ENCODE measurements at regions not wholly inside any gene's neighbourhood (a gene's known extent, or its start where the extent isn't known, plus 50 kb on each side); places are given as distances from the start of the nearest gene placed in this dataset.

- Histone ChIP-seq H3K36me3 (ENCODE audit: insufficient read depth, low read length) (no peaks in the 10 kb centered on the region), H2AFZ (ENCODE audit: low read depth, low read length) (no peak overlapping the region), H3K79me2 (ENCODE audit: insufficient read depth, low read length) (no peaks in the 10 kb centered on the region), H3K4me2 (ENCODE audit: insufficient read depth, low read length) (no peak overlapping the region), H3K27me3 (ENCODE audit: insufficient read depth, low read length, poor library complexity) (no peaks in the 10 kb centered on the region), H3K9ac (ENCODE audit: low read depth, low read length) (no peak overlapping the region), H4K20me1 (ENCODE audit: insufficient read depth, low read length) (no peaks in the 10 kb centered on the region), H3K4me3 (ENCODE audit: low read depth in 1 of 2, low read length in 2 of 2) (no peak overlapping the region), H3K27ac (ENCODE audit: low read length) (peak overlapping the region; percentile 56; the same call in 1 of the 2 replicates), H3K4me1 (ENCODE audit: insufficient read depth, low read length) (peaks cover 33% of the 10 kb centered on the region), H3K9me3 (ENCODE audit: insufficient read depth, low read length, severe bottlenecking) (no peaks in the 10 kb centered on the region)
- TF ChIP-seq CTCF (IDR thresholded peaks at IDR 0.05; ENCODE audit: borderline replicate concordance, extremely low read depth, low read length, poor library complexity, severe bottlenecking) (no peak), EZH2 (IDR thresholded peaks at IDR 0.05; ENCODE audit: borderline replicate concordance, low read depth, low read length, severe bottlenecking) (no peak)
- no peak for ATAC-seq (ENCODE audit: insufficient read depth, low read depth)
- no peak for DNase-seq
Observed at GRCh38 chr6:166007349-166008263, 160.0 kb downstream of the TBXT start.

GRCh38 chr6:166006900-166007301, 160.8 kb downstream of the TBXT start:
- peaks cover 33% of the 10 kb centered on the region for H3K4me1 ChIP-seq (ENCODE audit: insufficient read depth, low read length)
- H3K4me3 ChIP-seq (ENCODE audit: low read depth in 1 of 2, low read length in 2 of 2): peak overlapping the region; percentile 6 to 51; a peak in 3 of 4 replicates
- peak overlapping the region; percentile 68 for H2AFZ ChIP-seq (ENCODE audit: low read depth, low read length)
- no peaks in the 10 kb centered on the region for H4K20me1 ChIP-seq (ENCODE audit: insufficient read depth, low read length)
- peak overlapping the region; percentile 56 for H3K9ac ChIP-seq (ENCODE audit: low read depth, low read length)
- DNase-seq (no peak), ATAC-seq (ENCODE audit: insufficient read depth, low read depth) (no peak)
- H3K27me3 ChIP-seq (ENCODE audit: insufficient read depth, low read length, poor library complexity): no peaks in the 10 kb centered on the region
- H3K9me3 ChIP-seq (ENCODE audit: insufficient read depth, low read length, severe bottlenecking): no peaks in the 10 kb centered on the region
- H3K4me2 ChIP-seq (ENCODE audit: insufficient read depth, low read length): peak overlapping the region; percentile 61
- TF ChIP-seq CTCF (IDR thresholded peaks at IDR 0.05; ENCODE audit: borderline replicate concordance, extremely low read depth, low read length, poor library complexity, severe bottlenecking): no peak
- TF ChIP-seq EZH2 (IDR thresholded peaks at IDR 0.05; ENCODE audit: borderline replicate concordance, low read depth, low read length, severe bottlenecking): no peak
- peak overlapping the region; percentile 56 for H3K27ac ChIP-seq (ENCODE audit: low read length)
- H3K79me2 ChIP-seq (ENCODE audit: insufficient read depth, low read length): no peaks in the 10 kb centered on the region
- no peaks in the 10 kb centered on the region for H3K36me3 ChIP-seq (ENCODE audit: insufficient read depth, low read length)

GRCh38 chr6:166005944-166006899, 161.4 kb downstream of the TBXT start:
- no peaks in the 10 kb centered on the region for H3K36me3 ChIP-seq (ENCODE audit: insufficient read depth, low read length)
- no peaks in the 10 kb centered on the region for H3K9me3 ChIP-seq (ENCODE audit: insufficient read depth, low read length, severe bottlenecking)
- peak overlapping the region; percentile 56 for H3K9ac ChIP-seq (ENCODE audit: low read depth, low read length)
- peak overlapping the region; percentile 80 for H3K27ac ChIP-seq (ENCODE audit: low read length)
- peaks cover 33% of the 10 kb centered on the region for H3K4me1 ChIP-seq (ENCODE audit: insufficient read depth, low read length)
- H3K4me3 ChIP-seq (ENCODE audit: low read depth in 1 of 2, low read length in 2 of 2): peak overlapping the region; percentile 17 to 51; a peak in 3 of 4 replicates
- DNase-seq: peak; percentile 71
- no peaks in the 10 kb centered on the region for H3K79me2 ChIP-seq (ENCODE audit: insufficient read depth, low read length)
- H4K20me1 ChIP-seq (ENCODE audit: insufficient read depth, low read length): no peaks in the 10 kb centered on the region
- H2AFZ ChIP-seq (ENCODE audit: low read depth, low read length): peak overlapping the region; percentile 84
- ATAC-seq (ENCODE audit: insufficient read depth, low read depth): peak; percentile 73
- H3K4me2 ChIP-seq (ENCODE audit: insufficient read depth, low read length): peak overlapping the region; percentile 61
- H3K27me3 ChIP-seq (ENCODE audit: insufficient read depth, low read length, poor library complexity): no peaks in the 10 kb centered on the region
- TF ChIP-seq EZH2 (IDR thresholded peaks at IDR 0.05; ENCODE audit: borderline replicate concordance, low read depth, low read length, severe bottlenecking) (no peak), CTCF (IDR thresholded peaks at IDR 0.05; ENCODE audit: borderline replicate concordance, extremely low read depth, low read length, poor library complexity, severe bottlenecking) (no peak)

Data from DND-41 (cell line).